ENCODE measurements at regions not wholly inside any gene's neighbourhood (a gene's known extent, or its start where the extent isn't known, plus 50 kb on each side); places are given as distances from the start of the nearest gene placed in this dataset.

DNA sequence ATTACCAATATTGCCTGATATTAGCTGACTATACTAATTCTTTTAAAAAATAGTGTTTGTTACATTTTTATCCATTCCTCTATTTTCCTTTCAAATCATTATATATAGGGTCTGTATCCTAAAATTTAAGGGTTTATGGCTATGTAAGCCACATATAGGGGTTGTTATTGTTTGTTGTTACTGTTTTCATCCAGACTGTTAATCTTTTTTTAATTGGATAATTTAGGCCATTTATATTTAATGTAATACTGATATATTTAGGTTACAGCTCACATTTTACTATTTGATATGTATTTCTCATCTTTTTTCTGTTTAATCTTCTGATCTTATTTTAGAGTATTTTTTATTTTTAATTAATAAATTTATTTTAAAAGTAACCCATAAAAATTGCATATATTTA is 487.1 kb upstream of the SGCG start:
- no peak overlapping the region for H4K5ac ChIP-seq (ENCODE audit: insufficient read length, low read depth, low read length)
- H3K9me3 ChIP-seq (ENCODE audit: insufficient read depth in 2 of 2, low read depth in 1 of 2, low read length in 1 of 2): peaks cover 3 to 7% of the 10 kb centered on the region in 2 experiments; a peak in 2 of 4 replicates
- no peak overlapping the region for H3K18ac ChIP-seq (ENCODE audit: extremely low read depth, low read length)
- no peak overlapping the region for H2BK5ac ChIP-seq (ENCODE audit: low read depth, low read length)
- no peaks in the 10 kb centered on the region for H3K79me2 ChIP-seq (ENCODE audit: control insufficient read depth in 1 of 2, insufficient read depth in 2 of 2, low read length in 2 of 2)
- H2AFZ ChIP-seq (ENCODE audit: low read length): no peak overlapping the region
- no peak overlapping the region for H3K56ac ChIP-seq (replicated peaks; ENCODE audit: insufficient read length, low read depth, low read length)
- no peak for TF ChIP-seq TEAD4 (IDR thresholded peaks at IDR 0.05; ENCODE audit: low read depth, low read length)
- no peak for TF ChIP-seq SP2 (IDR thresholded peaks at IDR 0.05; ENCODE audit: low read length)
- TF ChIP-seq CEBPB (IDR thresholded peaks at IDR 0.05; ENCODE audit: low read depth, low read length): no peak
- no peak for TF ChIP-seq KDM1A (IDR thresholded peaks at IDR 0.05; ENCODE audit: borderline replicate concordance, low read length)
- no peak for TF ChIP-seq SIX5 (IDR thresholded peaks at IDR 0.05; ENCODE audit: low read depth, low read length)
- no peak for TF ChIP-seq CBX8 (IDR thresholded peaks at IDR 0.05; ENCODE audit: borderline replicate concordance, low read depth, low read length)
- TF ChIP-seq RNF2 (IDR thresholded peaks at IDR 0.05; ENCODE audit: borderline replicate concordance, low read depth, low read length, missing control alignments, poor library complexity, severe bottlenecking): no peak
- no peak for TF ChIP-seq RFX5 (IDR thresholded peaks at IDR 0.05; ENCODE audit: borderline replicate concordance, low read depth, low read length)
- no peak for TF ChIP-seq TAF1 (IDR thresholded peaks at IDR 0.05; ENCODE audit: low read depth, low read length)
- no peak for TF ChIP-seq JUND (IDR thresholded peaks at IDR 0.05; ENCODE audit: low read length)
- TF ChIP-seq BCL11A (IDR thresholded peaks at IDR 0.05; ENCODE audit: low read depth in 2 of 2, low read length in 2 of 2): no peak
- no peak for TF ChIP-seq POLR2A (IDR thresholded peaks at IDR 0.05; ENCODE audit: control extremely low read depth in 1 of 2, low read depth in 2 of 2, low read length in 2 of 2)
- TF ChIP-seq SP4 (IDR thresholded peaks at IDR 0.05; ENCODE audit: low read length): no peak
- TF ChIP-seq RBBP5 (IDR thresholded peaks at IDR 0.05; ENCODE audit: borderline replicate concordance, low read depth, low read length): no peak
- TF ChIP-seq, protein P1, sequence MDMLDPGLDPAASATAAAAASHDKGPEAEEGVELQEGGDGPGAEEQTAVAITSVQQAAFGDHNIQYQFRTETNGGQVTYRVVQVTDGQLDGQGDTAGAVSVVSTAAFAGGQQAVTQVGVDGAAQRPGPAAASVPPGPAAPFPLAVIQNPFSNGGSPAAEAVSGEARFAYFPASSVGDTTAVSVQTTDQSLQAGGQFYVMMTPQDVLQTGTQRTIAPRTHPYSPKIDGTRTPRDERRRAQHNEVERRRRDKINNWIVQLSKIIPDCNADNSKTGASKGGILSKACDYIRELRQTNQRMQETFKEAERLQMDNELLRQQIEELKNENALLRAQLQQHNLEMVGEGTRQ (IDR thresholded peaks at IDR 0.05; ENCODE audit: low read length): no peak
- ChIA-PET CTCF (ENCODE audit: partially characterized antibody) (interaction anchor here (0.6 kb wide), 1 partner anchor 440 kb away, joined by 3 read pairs; no protein-coding TSS in a partner anchor), POLR2A (ENCODE audit: partially characterized antibody) (interaction anchor here (0.7 kb wide), 1 partner anchor 730 kb away, joined by 3 read pairs; no protein-coding TSS in a partner anchor)
- no peaks in the 10 kb centered on the region for H3K23me2 ChIP-seq (ENCODE audit: low read depth, low read length)
- H3K4me1 ChIP-seq (replicated peaks in 1 of 4; ENCODE audit: control insufficient read depth in 3 of 4, insufficient read depth in 4 of 4, low read length in 3 of 4): no peaks in the 10 kb centered on the region
- no peak overlapping the region for H3K27ac ChIP-seq (ENCODE audit: low read depth, low read length)
- H2BK12ac ChIP-seq (ENCODE audit: low read depth, low read length): no peak overlapping the region
- no peak overlapping the region for H4K8ac ChIP-seq (ENCODE audit: extremely low read depth, insufficient read depth, low read length)
- no peak overlapping the region for H3K9ac ChIP-seq (replicated peaks in 1 of 4; ENCODE audit: extremely low read depth in 1 of 4, low read depth in 3 of 4, low read length in 3 of 4)
- H2BK15ac ChIP-seq (ENCODE audit: low read length): no peak overlapping the region
- H2BK20ac ChIP-seq (ENCODE audit: low read length): no peak overlapping the region
- H3K79me1 ChIP-seq (ENCODE audit: low read depth, low read length): no peaks in the 10 kb centered on the region
- H2AK5ac ChIP-seq (ENCODE audit: low read depth, low read length): no peak overlapping the region
- H3K36me3 ChIP-seq (ENCODE audit: control insufficient read depth in 2 of 4, insufficient read depth in 4 of 4, low read length in 3 of 4): no peaks in the 10 kb centered on the region
- H3K4me3 ChIP-seq (ENCODE audit: extremely low read depth in 1 of 4, insufficient read depth in 2 of 4, low read depth in 3 of 4, low read length in 4 of 4): no peak overlapping the region
- no peak overlapping the region for H3K4me2 ChIP-seq (ENCODE audit: insufficient read depth in 1 of 2, low read depth in 2 of 2, low read length in 2 of 2)
- no peak overlapping the region for H3K23ac ChIP-seq (ENCODE audit: insufficient read length)
- no peak for FAIRE-seq
- H4K91ac ChIP-seq (replicated peaks; ENCODE audit: insufficient read length, low read length): no peak overlapping the region
- H3K14ac ChIP-seq (ENCODE audit: insufficient read length): no peak overlapping the region
- H3K27me3 ChIP-seq (replicated peaks in 1 of 4; ENCODE audit: control insufficient read depth in 3 of 4, extremely low read depth in 1 of 4, insufficient read depth in 3 of 4, low read length in 3 of 4): no peaks in the 10 kb centered on the region
- no peak overlapping the region for H3K4ac ChIP-seq (replicated peaks; ENCODE audit: insufficient read length, low read depth, low read length)
- no peak overlapping the region for H2BK120ac ChIP-seq (replicated peaks; ENCODE audit: low read depth, low read length)
- no peaks in the 10 kb centered on the region for H4K20me1 ChIP-seq (replicated peaks in 1 of 2; ENCODE audit: control insufficient read depth in 1 of 2, insufficient read depth in 2 of 2, low read length in 2 of 2)
- no peak for DNase-seq (ENCODE audit: low read depth in 1 of 2, low spot score in 2 of 2)
